Heart left ventricle (tissue), 16 donors: ENCODE measurements at regions not wholly inside any gene's neighbourhood (a gene's known extent, or its start where the extent isn't known, plus 50 kb on each side); places are given as distances from the start of the nearest gene placed in this dataset.

ENCODE experiments used
- ATAC-seq, 4 donors: fragments of 200-7000 bp; cut with Tn5 transposase; one replicate each; pipeline ENCODE4 v1.9.1; 2020 to 2022; ENCODE audit warnings: moderate library complexity in 4 of 4, mild to moderate bottlenecking in 3 of 4, moderate number of reproducible peaks in 1 of 4
- DNase-seq, 5 donors: peaks; one replicate each; pipeline ENCODE4 v3.0.0-alpha.2; 2020
- H3K27ac ChIP-seq, 12 donors: fragments of 200-600 bp; sonication (generic) in 4 of 12; one replicate each; pipeline versions ENCODE4 v1.5.0 to v1.8.0; 2016 to 2022; ENCODE audit warnings: mild to moderate bottlenecking in 2 of 12
- H3K27me3 ChIP-seq, 9 donors: fragments of 200-600 bp; sonication (generic) in 2 of 9; one replicate each; pipeline versions ENCODE4 v1.5.1 to v1.8.0; 2016 to 2022; ENCODE audit warnings: mild to moderate bottlenecking in 3 of 9
- H3K36me3 ChIP-seq, 9 donors: fragments of 200-600 bp; sonication (generic) in 2 of 9; one replicate each; pipeline versions ENCODE4 v1.5.0 to v1.8.0; 2018 to 2022; ENCODE audit warnings: mild to moderate bottlenecking in 2 of 9
- H3K4me1 ChIP-seq, 12 donors: fragments of 200-600 bp; sonication (generic) in 4 of 12; one replicate each; pipeline versions ENCODE4 v1.5.0 to v1.8.0; 2016 to 2022; ENCODE audit warnings: mild to moderate bottlenecking in 3 of 12
- H3K4me3 ChIP-seq, 12 donors: fragments of 200-600 bp; sonication (generic) in 4 of 12; one replicate each; pipeline versions ENCODE4 v1.5.0 to v1.8.0; 2017 to 2022; ENCODE audit warnings: mild to moderate bottlenecking in 9 of 12, moderate library complexity in 4 of 12
- H3K9me3 ChIP-seq, 12 donors: fragments of 200-600 bp; sonication (generic) in 4 of 12; one replicate each; pipeline versions ENCODE4 v1.5.0 to v1.8.0; 2016 to 2022; ENCODE audit warnings: mild to moderate bottlenecking in 1 of 12
- POLR2A ChIP-seq, 2 donors: fragments of 450-650 bp; IDR thresholded peaks; one replicate each; pipeline ENCODE4 v1.6.1; 2017; ENCODE audit warnings: antibody characterized with exemption in 2 of 2, mild to moderate bottlenecking in 2 of 2, moderate library complexity in 2 of 2
- WGBS, 4 donors: extraction: QIAGEN DNeasy Blood & Tissue Kit in 2 of 4; methylation state at CpG; one replicate each; pipeline versions ENCODE4 v1.1.5 to v1.1.7; 2013 to 2018; 5-methylcytosine and 5-hydroxymethylcytosine counted together
- intact Hi-C, 10 donors: fragments of 100-400 bp; cut with DNase I; formaldehyde crosslinking; loops; one replicate each; pipeline versions ENCODE4 v1.11.1 to v1.14.2; 2022
- TF ChIP-seq, protein P1 (sequence below), 12 donors: fragments of 200-600 bp; sonication (generic) in 4 of 12; IDR thresholded peaks; one replicate each; pipeline versions ENCODE4 v1.5.0 to v1.8.0; 2018 to 2022; ENCODE audit warnings: antibody characterized with exemption in 12 of 12, mild to moderate bottlenecking in 5 of 12
- donor health status: ischemic (EF 13 %, LVEDD 7.1; RV severe dilation, severe dysfunction).
- donor health status: healthy with polysubstance abuse.
- donor health status: DM: no; HTN: yes; CAD: no.
- donor health status: DM: no; HTN: no; CAD: no.
- donor health status: ischemic (EF 25% LVEDD 6.9; RV normal size, moderate dysfunction).
- donor health status: ischemic (EF 25% LVEDD 5.7; RV mildly dilated, moderate dysfunction).
- donor health status: healthy.
- donor health status: DM: yes; HTN: yes; CAD: no.
- donor health status: ischemic (EF 35%, LVEDD 5.7; RV mildly dilated, moderate dysfunction).
- donor health status: nonischemic (EF 11% LVEDD 7.7; RV severe dilation, severe dysfunction).
- donor health status: DM: yes; HTN: yes; CAD: no.
- donor health status: PGD.
- donor health status: ischemic (EF 29% LVEDD 5.4; RV normal size, mild dysfunction).
- donor health status: nonischemic (EF 23%, LVEDD 6.1; RV moderate dilation, normal function).

DNA sequence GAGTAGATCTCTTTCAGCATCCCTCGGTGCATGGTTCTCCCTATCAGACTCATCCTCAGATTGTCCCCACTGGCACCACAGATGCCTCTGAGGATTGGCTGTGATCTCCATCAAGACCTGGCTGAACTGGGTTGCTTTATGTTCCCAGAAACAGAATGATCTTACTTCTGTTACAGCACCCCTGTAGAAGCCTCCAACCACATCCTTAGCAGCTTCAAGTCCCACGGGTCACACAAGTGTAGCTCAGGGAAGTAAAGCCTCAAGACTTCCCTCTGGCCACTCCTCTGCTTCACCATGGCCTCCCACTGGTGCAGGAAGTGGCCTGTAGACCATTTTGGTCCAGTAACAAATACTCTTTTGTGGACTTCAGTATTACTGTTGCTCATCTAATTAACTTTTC is 566.4 kb upstream of the SUCLG2 start:
- Histone ChIP-seq H3K36me3 (no peaks in the 10 kb centered on the region), H3K27ac (no peak overlapping the region), H3K4me1 (no peaks in the 10 kb centered on the region), H3K4me3 (no peak overlapping the region), H3K9me3 (no peaks in the 10 kb centered on the region), H3K27me3 (no peaks in the 10 kb centered on the region)
- intact Hi-C loops, result no loop called here
- 70 to 88% (median 73%) methylated on average over 2 of the region's 2 CpGs for WGBS, 4 donors
- no peak for ATAC-seq
- no peak for TF ChIP-seq POLR2A (IDR thresholded peaks at IDR 0.05)
- TF ChIP-seq, protein P1, sequence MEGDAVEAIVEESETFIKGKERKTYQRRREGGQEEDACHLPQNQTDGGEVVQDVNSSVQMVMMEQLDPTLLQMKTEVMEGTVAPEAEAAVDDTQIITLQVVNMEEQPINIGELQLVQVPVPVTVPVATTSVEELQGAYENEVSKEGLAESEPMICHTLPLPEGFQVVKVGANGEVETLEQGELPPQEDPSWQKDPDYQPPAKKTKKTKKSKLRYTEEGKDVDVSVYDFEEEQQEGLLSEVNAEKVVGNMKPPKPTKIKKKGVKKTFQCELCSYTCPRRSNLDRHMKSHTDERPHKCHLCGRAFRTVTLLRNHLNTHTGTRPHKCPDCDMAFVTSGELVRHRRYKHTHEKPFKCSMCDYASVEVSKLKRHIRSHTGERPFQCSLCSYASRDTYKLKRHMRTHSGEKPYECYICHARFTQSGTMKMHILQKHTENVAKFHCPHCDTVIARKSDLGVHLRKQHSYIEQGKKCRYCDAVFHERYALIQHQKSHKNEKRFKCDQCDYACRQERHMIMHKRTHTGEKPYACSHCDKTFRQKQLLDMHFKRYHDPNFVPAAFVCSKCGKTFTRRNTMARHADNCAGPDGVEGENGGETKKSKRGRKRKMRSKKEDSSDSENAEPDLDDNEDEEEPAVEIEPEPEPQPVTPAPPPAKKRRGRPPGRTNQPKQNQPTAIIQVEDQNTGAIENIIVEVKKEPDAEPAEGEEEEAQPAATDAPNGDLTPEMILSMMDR (IDR thresholded peaks at IDR 0.05), result no peak
- no peak for DNase-seq

DNA sequence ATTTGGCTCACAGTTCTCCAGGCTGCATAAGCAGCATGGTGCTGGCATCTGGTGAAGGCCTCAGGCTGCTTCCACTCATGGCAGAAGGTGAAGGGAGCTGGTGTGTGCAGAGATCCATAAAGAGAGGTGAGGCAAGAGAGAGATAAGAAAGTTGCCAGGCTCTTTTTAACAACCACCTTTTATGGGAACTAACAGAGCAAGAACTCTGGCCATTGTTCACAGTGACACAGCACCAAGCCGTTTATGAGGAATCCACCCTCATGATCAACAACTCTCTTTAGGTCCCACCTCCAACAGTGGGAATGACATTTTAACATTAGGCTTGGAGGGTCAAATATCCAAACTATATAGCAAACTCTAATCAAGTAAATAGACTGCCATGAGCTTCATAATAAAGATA is 557.2 kb upstream of the SUCLG2 start:
- Histone ChIP-seq H3K9me3 (no peaks in the 10 kb centered on the region), H3K27ac (no peak overlapping the region), H3K4me3 (no peak overlapping the region), H3K4me1 (no peaks in the 10 kb centered on the region), H3K36me3 (no peaks in the 10 kb centered on the region), H3K27me3 (no peaks in the 10 kb centered on the region)
- TF ChIP-seq POLR2A (IDR thresholded peaks at IDR 0.05), result no peak
- TF ChIP-seq, protein P1 (IDR thresholded peaks at IDR 0.05), result no peak
- intact Hi-C loops, result no loop called here
- no peak for ATAC-seq
- 68 to 77% (median 76%) methylated on average over 1 of the region's 1 CpG for WGBS, 4 donors
- DNase-seq, result no peak

DNA sequence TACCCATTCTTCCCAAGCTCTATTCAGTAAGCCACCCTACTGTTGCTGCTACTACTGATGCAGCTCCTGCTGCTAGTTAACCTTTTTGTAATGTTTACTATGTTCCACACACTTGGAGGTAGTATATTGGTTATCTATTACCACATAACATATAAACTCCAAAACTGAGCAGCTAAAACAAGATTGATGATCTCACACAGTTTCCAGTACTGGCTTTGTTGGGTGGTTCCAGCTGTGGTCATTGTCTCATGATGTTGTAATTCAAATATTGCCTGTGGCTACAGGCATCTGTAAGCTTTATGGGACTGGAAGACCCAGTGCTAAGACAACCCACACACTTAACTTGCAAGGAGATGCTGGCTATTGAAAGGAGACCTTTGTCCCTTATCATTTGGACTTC is 556.2 kb upstream of the SUCLG2 start:
- intact Hi-C loops, result no loop called here
- ATAC-seq, result no peak

DNA sequence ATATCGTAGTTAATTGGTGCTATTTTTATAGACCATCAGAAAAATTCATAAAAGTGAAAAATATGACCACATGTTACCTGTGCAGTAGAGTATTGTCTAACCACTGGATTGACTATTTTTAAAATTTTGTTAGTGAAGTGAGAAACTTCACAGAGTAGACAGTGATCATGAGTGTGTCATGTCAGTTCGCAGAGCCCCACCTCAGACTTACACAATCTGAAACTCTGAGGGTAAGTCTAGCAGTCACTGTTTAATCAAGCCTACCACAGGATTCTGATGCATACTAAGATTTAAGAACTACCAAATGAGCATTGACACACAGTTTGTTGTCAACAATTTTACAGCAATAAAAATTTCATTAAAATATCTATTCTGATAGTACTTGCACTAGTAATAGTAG is 552.9 kb upstream of the SUCLG2 start:
- no peaks in the 10 kb centered on the region for H3K36me3 ChIP-seq
- no peak for DNase-seq
- intact Hi-C loops, result no loop called here
- H3K4me1 ChIP-seq, result no peaks in the 10 kb centered on the region
- ATAC-seq, result no peak
- no peaks in the 10 kb centered on the region for H3K27me3 ChIP-seq
- no peak overlapping the region for H3K4me3 ChIP-seq
- H3K27ac ChIP-seq, result no peak overlapping the region
- TF ChIP-seq POLR2A (IDR thresholded peaks at IDR 0.05), result no peak
- TF ChIP-seq, protein P1 (IDR thresholded peaks at IDR 0.05), result no peak
- peaks cover 0 to 15% (median 0%) of the 10 kb centered on the region in 12 donors for H3K9me3 ChIP-seq
- WGBS, 4 donors, result 65 to 73% (median 69%) methylated on average over 2 of the region's 2 CpGs

More for the DNA sequence above, 556.2 kb upstream of the SUCLG2 start:
- H3K27me3 ChIP-seq, result no peaks in the 10 kb centered on the region
- no peaks in the 10 kb centered on the region for H3K9me3 ChIP-seq
- no peak for DNase-seq
- no peaks in the 10 kb centered on the region for H3K4me1 ChIP-seq
- no peak overlapping the region for H3K4me3 ChIP-seq
- H3K36me3 ChIP-seq, result no peaks in the 10 kb centered on the region
- no peak for TF ChIP-seq POLR2A (IDR thresholded peaks at IDR 0.05)
- TF ChIP-seq, protein P1 (IDR thresholded peaks at IDR 0.05), result no peak
- H3K27ac ChIP-seq, result no peak overlapping the region
